Gastroesophageal sphincter (tissue), 3 donors: ENCODE measurements at regions not wholly inside any gene's neighbourhood (a gene's known extent, or its start where the extent isn't known, plus 50 kb on each side); places are given as distances from the start of the nearest gene placed in this dataset.

ENCODE experiments used
- CTCF ChIP-seq, 4 experiments: fragments of 200-600 bp in 2 of 4; fragments of 450-650 bp in 2 of 4; sonication (generic) in 1 of 4; IDR thresholded peaks; one replicate each; pipeline ENCODE4 v1.5.1; 2017 to 2019; ENCODE audit warnings: antibody characterized with exemption in 4 of 4, mild to moderate bottlenecking in 2 of 4, moderate library complexity in 2 of 4
- EP300 ChIP-seq: sonication (generic); formaldehyde crosslinking; IDR thresholded peaks from one replicate; pipeline ENCODE4 v1.6.1; 2017; ENCODE audit warnings: antibody characterized with exemption, mild to moderate bottlenecking
- POLR2A ChIP-seq, 2 donors: fragments of 450-650 bp; IDR thresholded peaks; one replicate each; pipeline ENCODE4 v1.6.1; 2017; ENCODE audit warnings: antibody characterized with exemption in 2 of 2, mild to moderate bottlenecking in 2 of 2, moderate library complexity in 1 of 2
- POLR2AphosphoS5 ChIP-seq: sonication (generic); formaldehyde crosslinking; IDR thresholded peaks from one replicate; pipeline ENCODE4 v1.6.1; 2017; ENCODE audit warnings: antibody characterized with exemption

GRCh38 chr4:54806351-54806750 is 148.6 kb downstream of the KIT start:
- TF ChIP-seq CTCF (IDR thresholded peaks at IDR 0.05) (no peak), POLR2A (IDR thresholded peaks at IDR 0.05) (no peak), POLR2AphosphoS5 (no peak), EP300 (no peak)
